GM12878 (cell line): ENCODE measurements at regions not wholly inside any gene's neighbourhood (a gene's known extent, or its start where the extent isn't known, plus 50 kb on each side); places are given as distances from the start of the nearest gene placed in this dataset.

Experiments
- ATAC-seq: fragments of 200-7000 bp; cut with Tn5 transposase; 3 replicates; pipeline ENCODE4 v1.9.1; 2020; ENCODE audit warnings: mild to moderate bottlenecking, moderate library complexity
- BruUV-seq: library from RNA; stranded (reverse); fragments of 400-500 nt; replicated peaks from 2 replicates; lab custom pipeline; 2021; lab: Mats Ljungman, UMichigan
- CTCF ChIA-PET: fragments of 300-600 bp; sonication (Branson Sonifier 250); formaldehyde crosslinking; extraction: SDS; loops from one replicate; lab custom pipeline; 2021; ENCODE audit warnings: inconsistent platforms; lab: Yijun Ruan, JAX
- POLR2A ChIA-PET: fragments of 350-600 bp; formaldehyde crosslinking; extraction: SDS; loops from one replicate; lab custom pipeline; 2021; ENCODE audit warnings: inconsistent platforms; lab: Charles Lee
- RAD21 ChIA-PET: fragments of 300-600 bp; sonication (Branson Sonifier 250); formaldehyde crosslinking; loops from one replicate; lab custom pipeline; 2023; ENCODE audit warnings: antibody characterized with exemption; ENCODE audit not compliant: unreplicated experiment; lab: Charles Lee
- SMC1A ChIA-PET: fragments of 300-600 bp; sonication (Branson Sonifier 250); formaldehyde crosslinking; loops from one replicate; lab custom pipeline; 2023; ENCODE audit not compliant: unreplicated experiment, uncharacterized antibody; lab: Charles Lee
- DNase-seq: peaks from one replicate; pipeline ENCODE4 v3.0.0-alpha.2; 2011; ENCODE audit warnings: low read depth, low spot score
- FAIRE-seq: peaks from 3 replicates; lab custom pipeline; 2011; peaks lifted over from hg19 to GRCh38; lab: Jason Lieb, UNC
- H2AFZ ChIP-seq: 2 replicates; pipeline ENCODE4 v1.6.0; 2011; ENCODE audit warnings: low read depth, low read length, control low read depth; ENCODE audit not compliant: control insufficient read depth
- H3K27ac ChIP-seq: 2 replicates; pipeline ENCODE4 v1.5.1; 2011; ENCODE audit warnings: control low read depth; ENCODE audit not compliant: control insufficient read depth, insufficient read depth
- H3K27me3 ChIP-seq, 2 experiments: replicated peaks in 1 of 2; 2 replicates each; pipeline versions ENCODE4 v1.6.0 to v1.6.1; 2011; ENCODE audit warnings: low read length in 1 of 2; ENCODE audit not compliant: control insufficient read depth in 2 of 2, insufficient read depth in 2 of 2
- H3K36me3 ChIP-seq, 2 experiments: 2 replicates each; pipeline ENCODE4 v1.5.1; 2011; ENCODE audit warnings: low read length in 1 of 2; ENCODE audit not compliant: control insufficient read depth in 2 of 2, insufficient read depth in 2 of 2
- H3K4me1 ChIP-seq: 2 replicates; pipeline ENCODE4 v1.6.1; 2011; ENCODE audit warnings: mild to moderate bottlenecking, low read length, moderate library complexity, mixed read lengths; ENCODE audit not compliant: control insufficient read depth, insufficient read depth
- H3K4me2 ChIP-seq: 2 replicates; pipeline ENCODE4 v1.6.0; 2011; ENCODE audit warnings: control low read depth; ENCODE audit not compliant: control insufficient read depth, insufficient read depth
- H3K4me3 ChIP-seq: fragments of 200-600 bp; sonication (generic); 2 replicates; pipeline ENCODE4 v1.5.1; 2016
- H3K79me2 ChIP-seq: 2 replicates; pipeline ENCODE4 v1.6.0; 2011; ENCODE audit warnings: low read length; ENCODE audit not compliant: control insufficient read depth, insufficient read depth
- H3K9ac ChIP-seq: 2 replicates; pipeline ENCODE4 v1.8.0; 2011; ENCODE audit warnings: low read length, control low read depth, mixed read lengths; ENCODE audit not compliant: control insufficient read depth, insufficient read depth
- H3K9me3 ChIP-seq: replicated peaks from 3 replicates; pipeline ENCODE4 v1.5.1; 2011; ENCODE audit warnings: mild to moderate bottlenecking, low read length; ENCODE audit not compliant: control insufficient read depth, insufficient read depth
- H4K20me1 ChIP-seq: 2 replicates; pipeline ENCODE4 v1.6.0; 2011; ENCODE audit not compliant: control insufficient read depth, insufficient read depth
- CHD1 ChIP-seq: IDR thresholded peaks from 2 replicates; pipeline ENCODE4 v1.6.1; 2012; ENCODE audit warnings: low read depth, low read length, improper control_type of control experiment
- JUND ChIP-seq: IDR thresholded peaks from 2 replicates; pipeline ENCODE4 v1.6.1; 2012; ENCODE audit warnings: low read depth, mild to moderate bottlenecking, low read length, improper control_type of control experiment, moderate library complexity
- PML ChIP-seq: IDR thresholded peaks from 2 replicates; pipeline ENCODE4 v1.6.1; 2012; ENCODE audit warnings: low read length, inconsistent platforms
- RFX5 ChIP-seq: IDR thresholded peaks from 2 replicates; pipeline ENCODE4 v1.6.1; 2011; ENCODE audit warnings: low read depth, low read length, improper control_type of control experiment
- SIX5 ChIP-seq: IDR thresholded peaks from 2 replicates; pipeline ENCODE4 v1.6.1; 2011; ENCODE audit warnings: mild to moderate bottlenecking, low read depth, low read length, moderate library complexity; ENCODE audit not compliant: severe bottlenecking
- WGBS: methylation state at CpG from one replicate; pipeline ENCODE4 v1.1.6; 2016; ENCODE audit warnings: low lambda C conversion rate; ENCODE audit not compliant: insufficient replicate concordance, insufficient coverage; ENCODE audit errors: missing lambda C conversion rate; 5-methylcytosine and 5-hydroxymethylcytosine counted together
- in situ Hi-C: fragments of 300-500 bp; cut with MboI; formaldehyde crosslinking; loops from 9 replicates; pipeline ENCODE4 v1.14.3; 2018; ENCODE audit warnings: mixed read lengths
- intact Hi-C: fragments of 100-400 bp; cut with micrococcal nuclease; formaldehyde crosslinking; loops from one replicate; pipeline ENCODE4 v1.14.2; 2022; ENCODE audit not compliant: unreplicated experiment

DNA sequence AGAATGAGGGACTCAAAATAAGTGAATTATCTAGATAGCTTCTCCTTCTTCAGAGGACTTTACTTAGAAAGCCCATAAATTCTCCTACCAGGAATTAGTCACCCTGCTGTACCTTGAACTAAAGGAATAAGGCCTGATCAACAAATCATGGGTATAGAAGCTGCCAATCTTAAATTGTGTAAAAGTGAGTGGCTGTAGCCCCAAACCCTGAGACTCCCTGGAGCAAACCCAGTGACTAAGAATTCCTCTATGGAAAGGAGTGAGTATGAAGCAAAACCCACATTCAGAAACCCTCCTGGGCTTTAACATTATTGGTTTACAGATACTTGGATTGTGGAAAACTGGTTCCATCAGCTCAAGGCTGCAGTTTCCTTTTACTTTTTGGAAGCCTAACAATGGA is 285.8 kb upstream of the TBX18 start:
- ChIA-PET POLR2A (no interaction called here), RAD21 (no interaction called here), CTCF (no interaction called here), SMC1A (no interaction called here)
- ATAC-seq (no peak), FAIRE-seq (no peak), DNase-seq (no peak)
- intact Hi-C loops: no loop called here
- in situ Hi-C loops: no loop called here
- Histone ChIP-seq H3K9ac (no peak overlapping the region), H3K79me2 (no peaks in the 10 kb centered on the region), H3K27me3 (no peaks in the 10 kb centered on the region), H4K20me1 (no peaks in the 10 kb centered on the region), H3K4me1 (no peaks in the 10 kb centered on the region), H3K9me3 (no peaks in the 10 kb centered on the region), H3K4me3 (no peak overlapping the region), H3K4me2 (no peak overlapping the region), H3K36me3 (no peaks in the 10 kb centered on the region), H2AFZ (no peak overlapping the region), H3K27ac (no peak overlapping the region)
- no peak for TF ChIP-seq CHD1
- no TSS peak for BruUV-seq

DNA sequence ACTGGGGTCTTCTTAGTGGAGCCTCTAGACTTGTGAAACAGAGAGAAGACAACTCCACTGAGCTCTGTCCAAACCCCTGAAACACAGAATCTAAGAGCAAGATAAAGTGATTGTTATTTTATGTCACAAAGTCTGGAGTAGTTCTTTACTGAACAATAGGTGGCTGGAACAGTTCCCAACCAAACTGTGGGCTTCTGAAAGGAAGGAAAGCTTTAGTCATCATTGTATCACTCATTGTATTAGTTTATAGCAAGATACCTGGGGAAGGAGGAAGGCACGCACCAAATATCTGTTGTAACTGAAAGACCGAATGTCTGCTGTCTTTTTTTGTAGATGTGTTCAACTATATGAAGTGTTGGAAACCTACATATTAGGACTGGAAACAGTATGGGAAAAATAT is 284.9 kb upstream of the TBX18 start:
- DNase-seq (no peak), ATAC-seq (no peak), FAIRE-seq (no peak)
- no peak overlapping the region for H3K4me3 ChIP-seq
- H3K27me3 ChIP-seq: no peaks in the 10 kb centered on the region
- ChIA-PET RAD21 (no interaction called here), CTCF (no interaction called here), POLR2A (no interaction called here), SMC1A (no interaction called here)
- H3K36me3 ChIP-seq: no peaks in the 10 kb centered on the region
- no peaks in the 10 kb centered on the region for H4K20me1 ChIP-seq
- in situ Hi-C loops (no loop called here), intact Hi-C loops (no loop called here)
- no peaks in the 10 kb centered on the region for H3K4me1 ChIP-seq
- TF ChIP-seq SIX5: no peak
- no peak for TF ChIP-seq JUND
- TF ChIP-seq RFX5: no peak
- TF ChIP-seq PML: no peak
- no peak overlapping the region for H3K4me2 ChIP-seq
- no peak overlapping the region for H3K9ac ChIP-seq
- no peak overlapping the region for H2AFZ ChIP-seq
- BruUV-seq: no TSS peak
- H3K79me2 ChIP-seq: no peaks in the 10 kb centered on the region
- no peak overlapping the region for H3K27ac ChIP-seq
- no peaks in the 10 kb centered on the region for H3K9me3 ChIP-seq
- 66% methylated on average over 2 of the region's 2 CpGs for WGBS
